Caco-2 (cell line): ENCODE measurements at regions not wholly inside any gene's neighbourhood (a gene's known extent, or its start where the extent isn't known, plus 50 kb on each side); places are given as distances from the start of the nearest gene placed in this dataset.

Experiments used
- BruUV-seq: library from RNA; stranded (reverse); fragments of 400-500 nt; replicated peaks from 2 replicates; lab custom pipeline; 2021; lab: Mats Ljungman, UMichigan
- CTCF ChIA-PET: fragments of 300-600 bp; sonication (Branson Sonifier 250); formaldehyde crosslinking; loops from one replicate; lab custom pipeline; 2022; ENCODE audit warnings: antibody characterized with exemption; lab: Charles Lee
- POLR2A ChIA-PET: fragments of 300-600 bp; sonication (Branson Sonifier 250); formaldehyde crosslinking; loops from one replicate; lab custom pipeline; 2022; ENCODE audit warnings: antibody characterized with exemption; lab: Charles Lee
- DNase-seq, 2 experiments: peaks; one replicate each; pipeline versions ENCODE4 v3.0.0 to v3.0.0-alpha.2; 2020 to 2022
- H3K27me3 ChIP-seq: replicated peaks from 2 replicates; pipeline ENCODE4 v1.6.0; 2011; ENCODE audit warnings: low read length; ENCODE audit not compliant: control insufficient read depth, insufficient read depth
- H3K36me3 ChIP-seq: 2 replicates; pipeline ENCODE4 v1.5.1; 2011; ENCODE audit warnings: low read length; ENCODE audit not compliant: control insufficient read depth, insufficient read depth
- H3K4me1 ChIP-seq: fragments of 250-450 bp; sonication (Bioruptor Pico); 2 replicates; pipeline ENCODE4 v1.5.1; 2020; ENCODE audit warnings: mild to moderate bottlenecking
- H3K4me3 ChIP-seq: 2 replicates; pipeline ENCODE4 v1.5.1; 2011; ENCODE audit warnings: low read depth, mild to moderate bottlenecking, control low read depth, low read length
- H3K9me3 ChIP-seq: fragments of 250-450 bp; sonication (Bioruptor Pico); 2 replicates; pipeline ENCODE4 v1.5.1; 2020; ENCODE audit warnings: mild to moderate bottlenecking, moderate library complexity
- H3K27ac Mint-ChIP-seq: one replicate; pipeline ENCODE4 v1.8.0; 2022; ENCODE audit warnings: mixed read lengths; ENCODE audit not compliant: unreplicated experiment
- H3K27me3 Mint-ChIP-seq: one replicate; pipeline ENCODE4 v1.8.0; 2022; ENCODE audit warnings: mixed read lengths; ENCODE audit not compliant: insufficient read depth, unreplicated experiment
- H3K36me3 Mint-ChIP-seq: one replicate; pipeline ENCODE4 v1.8.0; 2022; ENCODE audit warnings: mild to moderate bottlenecking, mixed read lengths; ENCODE audit not compliant: insufficient read depth, unreplicated experiment
- H3K4me1 Mint-ChIP-seq: one replicate; pipeline ENCODE4 v1.8.0; 2022; ENCODE audit warnings: low read depth, mixed read lengths; ENCODE audit not compliant: unreplicated experiment
- H3K4me3 Mint-ChIP-seq: one replicate; pipeline ENCODE4 v1.8.0; 2022; ENCODE audit warnings: mild to moderate bottlenecking, moderate library complexity, mixed read lengths; ENCODE audit not compliant: unreplicated experiment
- H3K9me3 Mint-ChIP-seq: one replicate; pipeline ENCODE4 v1.8.0; 2022; ENCODE audit warnings: mixed read lengths; ENCODE audit not compliant: unreplicated experiment
- intact Hi-C: fragments of 100-400 bp; cut with micrococcal nuclease; formaldehyde crosslinking; loops from one replicate; pipeline ENCODE4 v1.10.0; 2022; ENCODE audit not compliant: unreplicated experiment
- TF ChIP-seq, protein P1 (sequence below), 2 experiments: fragments of 200-600 bp in 1 of 2; IDR thresholded peaks; 1 replicate in 1 of 2; 2 replicates in 1 of 2; pipeline versions ENCODE4 v1.5.1 to v1.8.0; 2011 to 2022; ENCODE audit warnings: antibody characterized with exemption in 1 of 2, control low read depth in 1 of 2, inconsistent platforms in 1 of 2, low read depth in 1 of 2, low read length in 1 of 2, mild to moderate bottlenecking in 1 of 2, moderate library complexity in 1 of 2; ENCODE audit not compliant: insufficient read depth in 1 of 2, severe bottlenecking in 1 of 2, unreplicated experiment in 1 of 2

DNA sequence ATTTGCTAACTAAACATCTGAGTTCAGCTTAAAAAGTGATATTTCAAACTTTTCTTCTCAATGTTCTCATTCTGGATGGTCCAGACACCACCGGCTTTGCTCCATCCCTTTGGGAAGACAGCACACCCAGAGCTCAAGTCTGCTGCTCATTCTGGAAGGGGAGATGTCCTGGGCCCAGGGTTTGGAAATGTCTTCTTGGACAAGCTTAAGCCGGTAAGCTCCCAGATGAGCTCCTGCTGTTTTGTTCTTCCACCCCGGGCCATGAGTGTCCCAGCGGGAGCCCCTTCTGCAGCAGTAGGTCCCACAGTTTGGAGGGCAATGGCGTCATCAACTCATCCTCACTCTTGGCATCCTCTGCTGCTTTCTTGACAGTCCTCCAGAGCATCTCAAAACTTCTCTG, 105.2 kb downstream of the TMEM100 start:
- H3K9me3 ChIP-seq = 0 out of 2 replicates have a peak, but pooled peaks cover 2% of the 10 kb centered on the region
- H3K27me3 Mint-ChIP-seq = peaks cover 14% of the 10 kb centered on the region
- H3K4me1 Mint-ChIP-seq = no peaks in the 10 kb centered on the region
- no peak overlapping the region for H3K27ac Mint-ChIP-seq
- H3K27me3 ChIP-seq = no peaks in the 10 kb centered on the region; the same call in 1 of the 2 replicates
- no peaks in the 10 kb centered on the region for H3K4me1 ChIP-seq
- H3K36me3 Mint-ChIP-seq = no peaks in the 10 kb centered on the region
- no peaks in the 10 kb centered on the region for H3K36me3 ChIP-seq
- intact Hi-C loops = no loop called here
- ChIA-PET CTCF (no interaction called here), POLR2A (no interaction called here)
- no peak overlapping the region for H3K4me3 Mint-ChIP-seq
- TF ChIP-seq, protein P1, sequence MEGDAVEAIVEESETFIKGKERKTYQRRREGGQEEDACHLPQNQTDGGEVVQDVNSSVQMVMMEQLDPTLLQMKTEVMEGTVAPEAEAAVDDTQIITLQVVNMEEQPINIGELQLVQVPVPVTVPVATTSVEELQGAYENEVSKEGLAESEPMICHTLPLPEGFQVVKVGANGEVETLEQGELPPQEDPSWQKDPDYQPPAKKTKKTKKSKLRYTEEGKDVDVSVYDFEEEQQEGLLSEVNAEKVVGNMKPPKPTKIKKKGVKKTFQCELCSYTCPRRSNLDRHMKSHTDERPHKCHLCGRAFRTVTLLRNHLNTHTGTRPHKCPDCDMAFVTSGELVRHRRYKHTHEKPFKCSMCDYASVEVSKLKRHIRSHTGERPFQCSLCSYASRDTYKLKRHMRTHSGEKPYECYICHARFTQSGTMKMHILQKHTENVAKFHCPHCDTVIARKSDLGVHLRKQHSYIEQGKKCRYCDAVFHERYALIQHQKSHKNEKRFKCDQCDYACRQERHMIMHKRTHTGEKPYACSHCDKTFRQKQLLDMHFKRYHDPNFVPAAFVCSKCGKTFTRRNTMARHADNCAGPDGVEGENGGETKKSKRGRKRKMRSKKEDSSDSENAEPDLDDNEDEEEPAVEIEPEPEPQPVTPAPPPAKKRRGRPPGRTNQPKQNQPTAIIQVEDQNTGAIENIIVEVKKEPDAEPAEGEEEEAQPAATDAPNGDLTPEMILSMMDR (IDR thresholded peaks at IDR 0.05; ENCODE audit: insufficient read depth in 1 of 2, low read depth in 1 of 2, low read length in 1 of 2, severe bottlenecking in 1 of 2, unreplicated experiment in 1 of 2) = no peak
- no peak for DNase-seq
- no peaks in the 10 kb centered on the region for H3K9me3 Mint-ChIP-seq
- BruUV-seq = no TSS peak
- no peak overlapping the region for H3K4me3 ChIP-seq

DNA sequence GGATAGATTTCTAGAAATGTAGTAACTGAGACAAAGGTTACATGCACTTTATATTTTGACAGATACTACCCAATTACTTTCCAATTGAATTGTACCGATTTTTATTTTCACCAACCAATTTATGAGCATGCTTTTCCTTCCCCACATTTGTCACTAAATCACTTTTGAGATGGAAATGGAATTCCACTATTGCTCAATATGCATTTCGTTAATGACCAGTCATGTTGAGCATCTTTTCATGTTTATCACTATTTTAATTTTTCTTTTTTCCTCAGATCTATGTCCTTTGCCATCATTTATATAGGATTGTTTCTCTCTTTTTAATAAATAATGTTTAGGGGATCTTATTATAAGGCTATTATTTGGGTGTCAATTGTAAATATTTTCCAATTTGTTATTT, 102.8 kb upstream of the SMIM36 start:
- no peaks in the 10 kb centered on the region for H3K9me3 Mint-ChIP-seq
- H3K27ac Mint-ChIP-seq = no peak overlapping the region
- TF ChIP-seq, protein P1 (IDR thresholded peaks at IDR 0.05; ENCODE audit: insufficient read depth in 1 of 2, low read depth in 1 of 2, low read length in 1 of 2, severe bottlenecking in 1 of 2, unreplicated experiment in 1 of 2) = no peak
- H3K36me3 Mint-ChIP-seq = no peaks in the 10 kb centered on the region
- Histone ChIP-seq H3K9me3 (0 out of 2 replicates have a peak, but pooled peaks cover 2% of the 10 kb centered on the region), H3K36me3 (no peaks in the 10 kb centered on the region), H3K4me3 (no peak overlapping the region), H3K27me3 (no peaks in the 10 kb centered on the region), H3K4me1 (no peaks in the 10 kb centered on the region)
- intact Hi-C loops = no loop called here
- no peak overlapping the region for H3K4me3 Mint-ChIP-seq
- H3K4me1 Mint-ChIP-seq = no peaks in the 10 kb centered on the region
- ChIA-PET CTCF (no interaction called here), POLR2A (no interaction called here)
- H3K27me3 Mint-ChIP-seq = peaks cover 15% of the 10 kb centered on the region
- no peak for DNase-seq
- no TSS peak for BruUV-seq

DNA sequence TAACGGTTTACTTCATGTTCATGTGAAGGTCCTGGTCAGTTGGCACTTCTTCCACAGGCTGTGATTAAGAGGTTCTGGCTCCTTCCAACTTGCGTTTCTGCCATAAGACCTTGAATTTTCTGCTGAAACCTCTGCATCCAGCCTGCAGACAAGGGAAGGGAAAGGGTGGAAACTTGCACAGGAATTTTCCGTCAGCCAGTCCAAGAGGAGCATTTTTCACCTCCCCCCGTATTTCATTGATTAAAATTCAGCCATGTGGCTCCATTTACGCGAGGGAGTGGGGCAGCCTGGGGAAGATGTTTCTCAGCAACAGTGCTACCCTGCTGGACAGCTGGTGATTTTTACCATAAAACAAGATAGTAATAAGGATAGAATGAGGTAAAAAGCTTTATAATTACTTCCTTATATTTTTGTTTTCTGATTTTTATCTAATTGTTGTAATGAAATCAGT, 101.5 kb upstream of the SMIM36 start:
- Histone ChIP-seq H3K27me3 (no peaks in the 10 kb centered on the region), H3K9me3 (0 out of 2 replicates have a peak, but pooled peaks cover 2% of the 10 kb centered on the region), H3K4me1 (no peaks in the 10 kb centered on the region), H3K4me3 (no peak overlapping the region), H3K36me3 (no peaks in the 10 kb centered on the region)
- CTCF ChIA-PET = no interaction called here
- no peak for DNase-seq
- BruUV-seq = no TSS peak
- POLR2A ChIA-PET = no interaction called here
- Mint-ChIP-seq H3K36me3 (no peaks in the 10 kb centered on the region), H3K27me3 (peaks cover 12% of the 10 kb centered on the region), H3K27ac (no peak overlapping the region), H3K4me3 (no peak overlapping the region), H3K9me3 (no peaks in the 10 kb centered on the region), H3K4me1 (no peaks in the 10 kb centered on the region)
- intact Hi-C loops = no loop called here
- TF ChIP-seq, protein P1 (IDR thresholded peaks at IDR 0.05; ENCODE audit: insufficient read depth in 1 of 2, low read depth in 1 of 2, low read length in 1 of 2, severe bottlenecking in 1 of 2, unreplicated experiment in 1 of 2) = no peak
